ENCODE measurements at regions not wholly inside any gene's neighbourhood (a gene's known extent, or its start where the extent isn't known, plus 50 kb on each side); places are given as distances from the start of the nearest gene placed in this dataset.

DNA sequence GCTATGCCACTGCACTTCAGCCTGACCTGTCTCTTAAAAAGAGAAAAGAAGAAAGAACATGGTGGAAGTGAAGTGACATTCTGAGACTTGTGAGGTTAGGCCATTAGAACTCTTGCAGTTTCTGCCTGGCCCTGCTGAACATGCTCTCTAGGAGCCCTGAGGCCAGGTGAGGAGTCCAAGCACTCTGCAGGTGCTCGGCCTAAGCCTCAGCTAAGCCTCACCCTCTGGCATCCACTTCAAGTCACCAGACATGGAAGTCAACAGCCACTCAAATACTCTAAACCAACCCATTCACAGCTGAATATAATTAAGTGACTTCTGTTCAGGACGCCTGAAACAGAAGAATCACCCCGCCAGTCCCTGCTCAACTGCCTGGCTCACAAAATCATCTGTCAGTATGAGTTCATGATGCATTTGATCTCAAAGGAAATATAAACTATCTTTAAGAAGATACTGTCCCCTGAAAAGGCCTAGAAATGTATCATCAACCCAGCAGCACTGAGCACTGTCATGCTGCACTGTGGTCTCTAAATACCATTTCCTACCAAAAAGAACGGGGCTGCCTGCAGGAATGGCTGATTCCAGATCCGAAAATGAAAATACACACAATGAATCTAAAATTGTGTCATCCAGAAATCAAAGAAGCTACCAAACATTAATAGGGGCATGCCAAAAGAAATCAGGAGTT, 118.8 kb downstream of the PSMG1 start:
- TF ChIP-seq, protein P1, sequence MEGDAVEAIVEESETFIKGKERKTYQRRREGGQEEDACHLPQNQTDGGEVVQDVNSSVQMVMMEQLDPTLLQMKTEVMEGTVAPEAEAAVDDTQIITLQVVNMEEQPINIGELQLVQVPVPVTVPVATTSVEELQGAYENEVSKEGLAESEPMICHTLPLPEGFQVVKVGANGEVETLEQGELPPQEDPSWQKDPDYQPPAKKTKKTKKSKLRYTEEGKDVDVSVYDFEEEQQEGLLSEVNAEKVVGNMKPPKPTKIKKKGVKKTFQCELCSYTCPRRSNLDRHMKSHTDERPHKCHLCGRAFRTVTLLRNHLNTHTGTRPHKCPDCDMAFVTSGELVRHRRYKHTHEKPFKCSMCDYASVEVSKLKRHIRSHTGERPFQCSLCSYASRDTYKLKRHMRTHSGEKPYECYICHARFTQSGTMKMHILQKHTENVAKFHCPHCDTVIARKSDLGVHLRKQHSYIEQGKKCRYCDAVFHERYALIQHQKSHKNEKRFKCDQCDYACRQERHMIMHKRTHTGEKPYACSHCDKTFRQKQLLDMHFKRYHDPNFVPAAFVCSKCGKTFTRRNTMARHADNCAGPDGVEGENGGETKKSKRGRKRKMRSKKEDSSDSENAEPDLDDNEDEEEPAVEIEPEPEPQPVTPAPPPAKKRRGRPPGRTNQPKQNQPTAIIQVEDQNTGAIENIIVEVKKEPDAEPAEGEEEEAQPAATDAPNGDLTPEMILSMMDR (conservative IDR thresholded peaks at IDR 0.05; ENCODE audit: low read depth, low read length): no peak
- TF ChIP-seq EZH2 (IDR thresholded peaks at IDR 0.05; ENCODE audit: low read length, unreplicated experiment) (no peak), EZH2phosphoT487 (IDR thresholded peaks at IDR 0.05; ENCODE audit: borderline replicate concordance, low read length) (no peak)
